ENCODE measurements at regions not wholly inside any gene's neighbourhood (a gene's known extent, or its start where the extent isn't known, plus 50 kb on each side); places are given as distances from the start of the nearest gene placed in this dataset.

DNA sequence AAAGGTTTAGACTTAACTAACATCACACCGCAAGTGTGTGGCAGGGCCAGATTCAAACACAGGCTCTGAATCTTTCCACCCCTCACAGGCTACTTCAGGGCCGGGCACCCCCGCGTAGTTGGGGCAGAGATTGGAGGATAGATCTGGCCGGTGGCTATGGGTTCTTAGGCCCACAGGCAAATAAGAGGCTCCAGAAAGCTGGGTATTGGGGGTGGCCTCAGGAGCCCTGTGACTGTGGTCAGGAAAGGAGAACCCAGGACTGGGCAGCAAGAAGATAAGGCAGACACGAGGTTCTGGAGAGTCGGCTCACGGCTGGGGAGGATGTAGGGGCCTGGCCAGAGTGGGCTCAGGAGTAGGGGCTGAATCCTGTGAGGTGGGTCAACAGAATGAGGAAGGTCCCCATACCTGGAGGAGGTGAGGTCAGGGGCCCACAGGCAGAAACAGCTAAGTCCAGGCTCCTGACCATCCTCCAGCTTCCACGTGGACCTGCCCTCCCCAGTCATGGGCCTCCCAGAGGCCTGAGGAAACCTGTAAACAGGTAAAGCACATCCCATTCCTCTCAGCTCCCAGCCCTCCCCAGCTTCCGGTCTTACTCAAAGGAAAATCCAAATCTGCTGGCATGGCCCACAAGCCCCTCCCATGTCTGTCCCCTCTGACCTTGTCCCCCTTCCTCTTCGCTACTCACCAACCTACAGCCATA is 306.2 kb downstream of the MATN1 start:
- no peak for DNase-seq
- H3K27me3 ChIP-seq, result peaks cover 0 to 31% of the 10 kb centered on the region in 2 donors
- H3K36me3 ChIP-seq, result no peaks in the 10 kb centered on the region
- intact Hi-C loops (cut with DNase I; ENCODE audit: low total_unique reads), result no loop called here
- no peaks in the 10 kb centered on the region for H3K4me1 ChIP-seq
- TF ChIP-seq, protein P1, sequence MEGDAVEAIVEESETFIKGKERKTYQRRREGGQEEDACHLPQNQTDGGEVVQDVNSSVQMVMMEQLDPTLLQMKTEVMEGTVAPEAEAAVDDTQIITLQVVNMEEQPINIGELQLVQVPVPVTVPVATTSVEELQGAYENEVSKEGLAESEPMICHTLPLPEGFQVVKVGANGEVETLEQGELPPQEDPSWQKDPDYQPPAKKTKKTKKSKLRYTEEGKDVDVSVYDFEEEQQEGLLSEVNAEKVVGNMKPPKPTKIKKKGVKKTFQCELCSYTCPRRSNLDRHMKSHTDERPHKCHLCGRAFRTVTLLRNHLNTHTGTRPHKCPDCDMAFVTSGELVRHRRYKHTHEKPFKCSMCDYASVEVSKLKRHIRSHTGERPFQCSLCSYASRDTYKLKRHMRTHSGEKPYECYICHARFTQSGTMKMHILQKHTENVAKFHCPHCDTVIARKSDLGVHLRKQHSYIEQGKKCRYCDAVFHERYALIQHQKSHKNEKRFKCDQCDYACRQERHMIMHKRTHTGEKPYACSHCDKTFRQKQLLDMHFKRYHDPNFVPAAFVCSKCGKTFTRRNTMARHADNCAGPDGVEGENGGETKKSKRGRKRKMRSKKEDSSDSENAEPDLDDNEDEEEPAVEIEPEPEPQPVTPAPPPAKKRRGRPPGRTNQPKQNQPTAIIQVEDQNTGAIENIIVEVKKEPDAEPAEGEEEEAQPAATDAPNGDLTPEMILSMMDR (IDR thresholded peaks at IDR 0.05), result no peak
- H3K4me3 ChIP-seq, result no peak overlapping the region
- no peaks in the 10 kb centered on the region for H3K9me3 ChIP-seq
- no peak overlapping the region for H3K27ac ChIP-seq

DNA sequence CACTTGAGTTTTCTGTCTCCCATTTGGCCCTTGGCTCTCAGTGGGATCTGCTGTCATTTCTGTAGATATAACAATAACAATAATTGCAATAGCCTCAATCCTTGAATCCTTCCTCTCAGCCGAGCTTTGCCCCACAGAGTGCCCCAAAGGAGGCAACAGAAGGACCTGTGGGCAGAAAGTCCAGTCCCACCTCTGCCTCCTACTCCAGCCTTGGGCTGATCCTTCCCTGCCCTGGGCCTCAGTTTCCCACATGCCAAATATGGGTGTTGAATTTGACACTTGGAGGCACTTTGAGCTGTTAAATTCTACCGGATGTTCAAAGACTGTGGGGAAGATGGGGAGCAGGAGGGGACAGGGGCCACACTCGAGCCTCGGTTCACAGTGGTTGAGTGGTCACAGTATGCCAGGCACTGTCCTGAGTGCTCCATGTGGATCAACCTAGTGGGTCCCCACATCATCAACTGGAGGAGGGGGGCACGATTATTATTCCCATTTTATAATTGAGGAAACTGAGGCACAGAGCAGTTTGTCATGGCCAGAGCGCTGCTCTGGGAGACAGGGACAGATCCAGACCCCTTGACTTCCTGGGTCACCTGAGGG is 307.1 kb downstream of the MATN1 start:
- Histone ChIP-seq H3K9me3 (no peaks in the 10 kb centered on the region), H3K4me3 (no peak overlapping the region), H3K27ac (no peak overlapping the region), H3K27me3 (peaks cover 0 to 31% of the 10 kb centered on the region in 2 donors), H3K4me1 (no peaks in the 10 kb centered on the region), H3K36me3 (no peaks in the 10 kb centered on the region)
- DNase-seq, result no peak
- TF ChIP-seq, protein P1 (IDR thresholded peaks at IDR 0.05), result no peak
- intact Hi-C loops (cut with DNase I; ENCODE audit: low total_unique reads), result no loop called here

DNA sequence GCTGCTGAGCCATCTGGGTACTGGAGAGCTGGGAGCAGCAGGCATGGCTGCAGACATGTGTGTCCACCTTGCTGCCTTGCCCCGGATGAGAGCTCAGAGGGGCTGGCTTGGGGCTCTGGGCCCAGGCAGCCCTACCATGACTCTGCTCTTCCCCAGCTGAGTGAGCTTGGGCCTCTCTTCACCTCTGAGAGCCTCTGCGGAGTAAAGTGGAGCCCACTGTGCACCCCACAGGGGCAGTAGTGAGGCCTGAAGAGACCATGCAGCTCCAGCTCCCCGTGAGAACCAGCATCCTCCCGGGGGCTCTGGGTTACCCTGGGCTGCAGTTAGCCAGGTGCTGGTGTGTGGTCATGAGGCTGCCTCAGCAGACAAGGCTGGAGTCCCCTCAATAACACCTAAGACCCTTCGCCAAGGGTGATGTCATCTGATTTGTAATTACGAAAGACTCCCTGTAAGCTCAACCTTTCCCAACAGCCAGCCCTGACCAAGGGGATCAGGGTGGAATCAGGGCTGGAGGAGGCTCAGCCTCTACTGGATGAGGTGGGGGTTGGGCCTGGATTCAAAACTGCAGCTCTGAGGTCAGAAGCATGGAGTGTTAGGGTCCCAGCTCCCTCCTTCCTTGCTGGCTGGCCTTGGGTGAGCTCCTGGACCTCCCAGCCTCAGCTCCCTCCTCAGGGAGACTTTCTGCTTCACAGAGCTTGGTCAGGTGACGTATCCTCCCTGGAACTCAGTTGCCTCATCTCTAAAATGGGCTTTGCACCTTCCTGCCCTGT is 308.0 kb downstream of the MATN1 start:
- peaks cover 0 to 39% of the 10 kb centered on the region in 2 donors for H3K27me3 ChIP-seq
- intact Hi-C loops (cut with DNase I; ENCODE audit: low total_unique reads), result no loop called here
- no peaks in the 10 kb centered on the region for H3K4me1 ChIP-seq
- H3K27ac ChIP-seq, result no peak overlapping the region
- peak in 1 of 2 donors; percentile 17 for DNase-seq
- no peaks in the 10 kb centered on the region for H3K9me3 ChIP-seq
- TF ChIP-seq, protein P1 (IDR thresholded peaks at IDR 0.05), result no peak
- H3K36me3 ChIP-seq, result no peaks in the 10 kb centered on the region
- no peak overlapping the region for H3K4me3 ChIP-seq

DNA sequence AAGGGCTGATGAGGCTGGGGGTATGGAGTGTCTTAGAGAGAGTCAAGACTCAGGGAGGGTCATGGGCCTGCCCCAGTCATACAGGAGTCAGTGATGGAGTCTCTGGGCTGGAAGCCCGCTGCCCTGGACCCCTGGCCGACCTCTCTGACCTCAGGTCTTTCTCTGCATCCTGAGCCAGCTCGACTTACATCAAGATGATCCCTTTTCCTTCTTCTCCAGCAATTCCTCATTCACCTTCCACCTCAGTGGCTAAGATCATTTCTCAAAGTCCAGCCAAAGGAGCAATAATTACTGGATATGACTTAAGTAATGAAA is 308.6 kb downstream of the MATN1 start:
- intact Hi-C loops (cut with DNase I; ENCODE audit: low total_unique reads), result no loop called here
- DNase-seq, result peak in 1 of 2 donors; percentile 23
- no peak overlapping the region for H3K27ac ChIP-seq

DNA sequence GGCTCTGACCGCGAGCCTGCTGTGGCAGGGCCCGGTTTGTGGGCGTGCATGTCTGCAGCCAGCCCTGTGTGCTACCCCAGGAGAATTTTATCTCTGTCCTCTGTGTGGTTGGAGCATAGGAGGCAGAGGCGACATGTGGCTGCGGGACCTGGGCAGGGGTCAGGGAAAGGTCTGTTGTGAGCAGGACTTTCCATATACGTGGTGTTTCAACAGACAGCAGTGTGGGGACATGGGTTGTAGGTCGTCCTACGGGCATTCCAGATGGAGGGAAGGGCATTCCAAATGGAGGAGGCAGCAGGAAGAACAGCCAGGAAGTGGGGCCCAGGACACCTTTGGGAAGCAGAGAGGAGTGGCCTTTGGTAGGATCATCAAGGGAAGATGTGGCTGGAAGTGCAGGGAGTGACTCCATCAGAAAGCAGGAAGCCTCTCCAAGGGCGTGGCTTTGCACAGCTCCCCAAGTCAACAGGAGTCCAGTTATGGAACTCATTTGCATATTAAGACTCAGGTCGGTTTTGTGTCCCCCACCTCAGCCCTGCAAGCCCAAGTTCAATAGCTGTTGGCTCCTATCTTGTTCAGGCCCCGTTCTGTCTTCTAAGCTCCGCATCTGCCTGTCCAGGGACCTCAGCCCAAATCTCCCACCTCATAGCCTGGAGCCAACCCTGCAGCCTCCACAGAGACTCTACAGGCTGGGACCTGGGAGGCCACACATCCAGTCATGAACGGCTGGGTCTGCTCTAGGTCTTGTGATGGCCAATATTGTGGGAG is 309.1 kb downstream of the MATN1 start:
- H3K4me3 ChIP-seq, result no peak overlapping the region
- no peaks in the 10 kb centered on the region for H3K36me3 ChIP-seq
- intact Hi-C loops (cut with DNase I; ENCODE audit: low total_unique reads), result no loop called here
- DNase-seq, result peak in 1 of 2 donors; percentile 51
- H3K27ac ChIP-seq, result no peak overlapping the region
- no peaks in the 10 kb centered on the region for H3K9me3 ChIP-seq
- TF ChIP-seq, protein P1 (IDR thresholded peaks at IDR 0.05), result no peak
- H3K27me3 ChIP-seq, result peaks cover 0 to 43% of the 10 kb centered on the region in 2 donors
- H3K4me1 ChIP-seq, result no peaks in the 10 kb centered on the region

More for the DNA sequence above, 308.6 kb downstream of the MATN1 start:
- Histone ChIP-seq H3K4me3 (no peak overlapping the region), H3K36me3 (no peaks in the 10 kb centered on the region), H3K4me1 (no peaks in the 10 kb centered on the region), H3K9me3 (no peaks in the 10 kb centered on the region), H3K27me3 (peaks cover 0 to 44% of the 10 kb centered on the region in 2 donors)
- TF ChIP-seq, protein P1 (IDR thresholded peaks at IDR 0.05), result no peak

Data from tibial artery (tissue), 4 donors.